ENCODE measurements at regions not wholly inside any gene's neighbourhood (a gene's known extent, or its start where the extent isn't known, plus 50 kb on each side); places are given as distances from the start of the nearest gene placed in this dataset.

GRCh38 chr4:189364032-189364449 lies 576.6 kb upstream of the FRG1 start:
- no peak overlapping the region for H3K4me3 ChIP-seq (ENCODE audit: low read depth, low read length)
- TF ChIP-seq, protein P1, sequence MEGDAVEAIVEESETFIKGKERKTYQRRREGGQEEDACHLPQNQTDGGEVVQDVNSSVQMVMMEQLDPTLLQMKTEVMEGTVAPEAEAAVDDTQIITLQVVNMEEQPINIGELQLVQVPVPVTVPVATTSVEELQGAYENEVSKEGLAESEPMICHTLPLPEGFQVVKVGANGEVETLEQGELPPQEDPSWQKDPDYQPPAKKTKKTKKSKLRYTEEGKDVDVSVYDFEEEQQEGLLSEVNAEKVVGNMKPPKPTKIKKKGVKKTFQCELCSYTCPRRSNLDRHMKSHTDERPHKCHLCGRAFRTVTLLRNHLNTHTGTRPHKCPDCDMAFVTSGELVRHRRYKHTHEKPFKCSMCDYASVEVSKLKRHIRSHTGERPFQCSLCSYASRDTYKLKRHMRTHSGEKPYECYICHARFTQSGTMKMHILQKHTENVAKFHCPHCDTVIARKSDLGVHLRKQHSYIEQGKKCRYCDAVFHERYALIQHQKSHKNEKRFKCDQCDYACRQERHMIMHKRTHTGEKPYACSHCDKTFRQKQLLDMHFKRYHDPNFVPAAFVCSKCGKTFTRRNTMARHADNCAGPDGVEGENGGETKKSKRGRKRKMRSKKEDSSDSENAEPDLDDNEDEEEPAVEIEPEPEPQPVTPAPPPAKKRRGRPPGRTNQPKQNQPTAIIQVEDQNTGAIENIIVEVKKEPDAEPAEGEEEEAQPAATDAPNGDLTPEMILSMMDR (IDR thresholded peaks at IDR 0.05; ENCODE audit: borderline replicate concordance, insufficient read depth, low read depth, low read length): no peak

DNA sequence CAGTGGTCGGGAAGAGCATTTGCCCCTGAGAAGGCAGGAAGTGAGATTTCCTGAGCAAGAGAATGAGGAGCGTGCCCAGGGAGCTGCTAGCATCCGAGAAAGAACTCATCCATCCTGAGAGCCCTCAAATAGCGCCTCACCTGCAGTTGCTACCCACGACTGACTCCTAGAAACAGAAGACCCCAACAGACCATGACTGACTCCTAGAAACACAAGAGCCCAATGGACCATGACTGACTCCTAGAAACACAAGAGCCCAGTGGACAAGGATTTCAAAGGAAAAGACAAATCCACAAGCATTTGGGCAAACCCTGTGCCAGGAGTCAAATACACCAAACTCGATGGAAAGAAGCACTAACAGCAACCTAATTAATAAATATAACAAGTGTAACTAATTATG lies 575.2 kb upstream of the FRG1 start:
- TF ChIP-seq, protein P1 (IDR thresholded peaks at IDR 0.05; ENCODE audit: borderline replicate concordance, insufficient read depth, low read depth, low read length): no peak
- H3K4me3 ChIP-seq (ENCODE audit: low read depth, low read length): no peak overlapping the region

GRCh38 chr4:189367832-189368231 lies 572.8 kb upstream of the FRG1 start:
- TF ChIP-seq, protein P1 (IDR thresholded peaks at IDR 0.05; ENCODE audit: borderline replicate concordance, insufficient read depth, low read depth, low read length): no peak
- H3K4me3 ChIP-seq (ENCODE audit: low read depth, low read length): no peak overlapping the region

GRCh38 chr4:189374176-189374575 lies 566.5 kb upstream of the FRG1 start:
- TF ChIP-seq, protein P1 (IDR thresholded peaks at IDR 0.05; ENCODE audit: borderline replicate concordance, insufficient read depth, low read depth, low read length): no peak
- H3K4me3 ChIP-seq (ENCODE audit: low read depth, low read length): no peak overlapping the region

DNA sequence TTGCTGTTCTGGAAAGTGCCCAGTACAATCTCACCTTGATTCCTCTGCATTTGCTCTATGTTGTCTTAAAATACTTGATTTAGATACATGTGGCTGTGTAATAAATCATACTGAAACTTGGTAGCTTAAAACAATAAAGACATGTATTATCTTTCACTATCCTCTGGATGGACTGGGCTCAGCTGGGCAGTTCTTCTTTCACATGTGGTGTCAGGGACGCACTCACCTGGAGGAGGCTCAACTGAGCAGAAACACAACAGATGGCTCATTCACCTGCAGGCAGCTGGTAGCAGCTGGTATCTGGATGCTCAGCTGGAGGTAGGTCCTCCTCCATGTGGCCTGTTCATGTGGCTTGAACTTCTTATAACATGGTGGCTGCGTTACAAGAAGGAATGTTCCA lies 563.8 kb upstream of the FRG1 start:
- no peak overlapping the region for H3K4me3 ChIP-seq (ENCODE audit: low read depth, low read length)
- TF ChIP-seq, protein P1 (IDR thresholded peaks at IDR 0.05; ENCODE audit: borderline replicate concordance, insufficient read depth, low read depth, low read length): no peak

DNA sequence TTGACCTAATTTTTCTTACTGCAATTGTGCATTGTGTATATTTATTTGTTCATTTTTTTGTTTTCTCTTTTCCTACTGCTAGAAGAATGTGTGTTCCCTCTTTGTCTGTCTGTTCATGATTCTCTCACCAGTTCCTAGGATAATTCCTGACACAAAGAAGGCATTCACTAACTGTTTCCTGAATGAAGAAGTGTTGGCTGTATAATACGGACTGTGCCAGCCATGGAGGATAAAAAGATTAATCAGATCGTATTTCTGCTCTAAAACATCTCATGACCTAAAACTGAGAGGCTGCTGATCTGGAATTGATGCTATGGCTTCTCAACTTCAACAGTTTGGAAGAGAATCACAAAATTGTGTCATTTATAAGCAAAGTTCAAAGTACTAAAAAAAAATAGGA lies 563.1 kb upstream of the FRG1 start:
- no peak overlapping the region for H3K4me3 ChIP-seq (ENCODE audit: low read depth, low read length)
- TF ChIP-seq, protein P1 (IDR thresholded peaks at IDR 0.05; ENCODE audit: borderline replicate concordance, insufficient read depth, low read depth, low read length): no peak

GRCh38 chr4:189385098-189385497 lies 555.6 kb upstream of the FRG1 start:
- TF ChIP-seq, protein P1 (IDR thresholded peaks at IDR 0.05; ENCODE audit: borderline replicate concordance, insufficient read depth, low read depth, low read length): no peak

More at GRCh38 chr4:189385098-189385497, 555.6 kb upstream of the FRG1 start:
- H3K4me3 ChIP-seq (ENCODE audit: low read depth, low read length): no peak overlapping the region

Data from GM12875 (cell line).